Keratinocyte (primary cell): ENCODE measurements at regions not wholly inside any gene's neighbourhood (a gene's known extent, or its start where the extent isn't known, plus 50 kb on each side); places are given as distances from the start of the nearest gene placed in this dataset.

ENCODE experiments used
- EZH2 ChIP-seq: IDR thresholded peaks from one replicate; pipeline ENCODE4 v1.6.1; 2012; ENCODE audit warnings: inconsistent platforms, mild to moderate bottlenecking, low read length, moderate library complexity
- TF ChIP-seq, protein P1 (sequence below), 3 experiments: IDR thresholded peaks in 1 of 3; conservative IDR thresholded peaks in 1 of 3; optimal IDR thresholded peaks in 1 of 3; 2 replicates in 2 of 3; 3 replicates in 1 of 3; pipeline versions ENCODE3 to v1.5.1; 2011; ENCODE audit warnings: low read length in 3 of 3, mild to moderate bottlenecking in 3 of 3, moderate library complexity in 2 of 3, control low read depth in 1 of 3, inconsistent platforms in 1 of 3; ENCODE audit not compliant: insufficient read depth in 2 of 3; ENCODE audit errors: extremely low read depth in 1 of 3

DNA sequence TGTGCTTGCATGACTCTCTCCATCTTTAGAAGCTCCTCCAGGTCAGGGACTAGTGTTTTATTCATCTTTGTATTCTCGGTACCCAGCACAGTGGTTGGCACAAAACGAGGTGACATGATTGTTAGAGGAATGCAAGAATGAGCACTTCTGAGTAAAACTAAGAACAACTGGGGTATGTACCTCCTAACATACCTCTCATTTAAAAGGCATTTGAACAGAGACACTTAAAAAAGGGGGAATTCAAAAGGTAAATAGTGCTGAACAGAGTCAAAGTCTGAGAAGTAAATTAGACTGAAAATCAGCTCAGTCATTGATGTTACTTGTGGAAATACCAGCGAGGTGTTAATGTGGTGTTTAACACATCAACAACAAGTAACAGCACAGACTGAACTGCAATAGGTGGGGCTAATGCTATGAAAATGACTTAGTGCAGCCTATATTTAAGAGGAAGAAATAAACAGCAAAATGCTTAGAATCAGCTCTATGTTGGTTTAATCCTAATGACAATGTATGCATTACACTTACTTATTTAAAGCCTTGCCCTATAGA lies 102.4 kb downstream of the TMCO5A start:
- TF ChIP-seq, protein P1, sequence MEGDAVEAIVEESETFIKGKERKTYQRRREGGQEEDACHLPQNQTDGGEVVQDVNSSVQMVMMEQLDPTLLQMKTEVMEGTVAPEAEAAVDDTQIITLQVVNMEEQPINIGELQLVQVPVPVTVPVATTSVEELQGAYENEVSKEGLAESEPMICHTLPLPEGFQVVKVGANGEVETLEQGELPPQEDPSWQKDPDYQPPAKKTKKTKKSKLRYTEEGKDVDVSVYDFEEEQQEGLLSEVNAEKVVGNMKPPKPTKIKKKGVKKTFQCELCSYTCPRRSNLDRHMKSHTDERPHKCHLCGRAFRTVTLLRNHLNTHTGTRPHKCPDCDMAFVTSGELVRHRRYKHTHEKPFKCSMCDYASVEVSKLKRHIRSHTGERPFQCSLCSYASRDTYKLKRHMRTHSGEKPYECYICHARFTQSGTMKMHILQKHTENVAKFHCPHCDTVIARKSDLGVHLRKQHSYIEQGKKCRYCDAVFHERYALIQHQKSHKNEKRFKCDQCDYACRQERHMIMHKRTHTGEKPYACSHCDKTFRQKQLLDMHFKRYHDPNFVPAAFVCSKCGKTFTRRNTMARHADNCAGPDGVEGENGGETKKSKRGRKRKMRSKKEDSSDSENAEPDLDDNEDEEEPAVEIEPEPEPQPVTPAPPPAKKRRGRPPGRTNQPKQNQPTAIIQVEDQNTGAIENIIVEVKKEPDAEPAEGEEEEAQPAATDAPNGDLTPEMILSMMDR (optimal IDR thresholded peaks at IDR 0.05 in 1 of 3, IDR thresholded peaks at IDR 0.05 in 1 of 3, conservative IDR thresholded peaks at IDR 0.05 in 1 of 3; ENCODE audit: extremely low read depth in 1 of 3, insufficient read depth in 2 of 3, low read length in 3 of 3) = no peak
- no peak for TF ChIP-seq EZH2
